ENCODE measurements at regions not wholly inside any gene's neighbourhood (a gene's known extent, or its start where the extent isn't known, plus 50 kb on each side); places are given as distances from the start of the nearest gene placed in this dataset.
A peak's percentile ranks its signal among the peaks of the same experiment; 100 is the strongest.

DNA sequence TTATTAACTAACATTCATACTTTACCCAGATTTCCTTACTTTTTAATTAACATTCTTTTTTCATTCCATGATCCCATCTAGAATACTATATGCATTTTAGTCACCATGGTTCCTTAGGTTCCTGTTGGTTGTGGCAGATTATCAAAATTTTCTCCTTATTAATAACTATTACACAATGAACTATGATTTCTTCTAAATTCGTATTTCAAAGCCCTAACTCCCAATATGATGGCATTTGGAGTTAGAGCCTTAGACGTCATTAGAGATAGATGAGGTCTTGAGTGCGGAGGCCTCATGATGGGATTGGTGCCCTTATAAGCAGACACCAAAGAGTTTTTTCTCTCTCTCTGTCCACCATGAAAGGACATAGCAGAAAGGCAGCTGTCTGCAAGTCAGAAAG lies 485.4 kb downstream of the TLR4 start:
- no peak for DNase-seq (ENCODE audit: low spot score, unreplicated experiment)
- no peak overlapping the region for H3K27ac Mint-ChIP-seq
- H3K4me3 Mint-ChIP-seq (ENCODE audit: low read depth) = no peak overlapping the region
- H3K27me3 Mint-ChIP-seq = no peaks in the 10 kb centered on the region
- peaks cover 3% of the 10 kb centered on the region for H3K9me3 Mint-ChIP-seq (ENCODE audit: low read depth)
- no peaks in the 10 kb centered on the region for H3K36me3 Mint-ChIP-seq (ENCODE audit: insufficient read depth)
- TF ChIP-seq CTCF (IDR thresholded peaks at IDR 0.05; ENCODE audit: unreplicated experiment) = no peak
- no peaks in the 10 kb centered on the region for H3K4me1 Mint-ChIP-seq (ENCODE audit: low read depth)

GRCh38 chr9:118192807-118193206 lies 488.6 kb downstream of the TLR4 start:
- DNase-seq (ENCODE audit: low spot score, unreplicated experiment) = no peak
- Mint-ChIP-seq H3K36me3 (ENCODE audit: insufficient read depth) (no peaks in the 10 kb centered on the region), H3K27me3 (no peaks in the 10 kb centered on the region), H3K4me3 (ENCODE audit: low read depth) (no peak overlapping the region), H3K4me1 (ENCODE audit: low read depth) (no peaks in the 10 kb centered on the region), H3K27ac (no peak overlapping the region), H3K9me3 (ENCODE audit: low read depth) (peaks cover 8% of the 10 kb centered on the region)
- no peak for TF ChIP-seq CTCF (IDR thresholded peaks at IDR 0.05; ENCODE audit: unreplicated experiment)

GRCh38 chr9:118209343-118209742 lies 505.1 kb downstream of the TLR4 start:
- Mint-ChIP-seq H3K27me3 (peaks cover 12% of the 10 kb centered on the region), H3K36me3 (ENCODE audit: insufficient read depth) (no peaks in the 10 kb centered on the region), H3K27ac (no peak overlapping the region)

DNA sequence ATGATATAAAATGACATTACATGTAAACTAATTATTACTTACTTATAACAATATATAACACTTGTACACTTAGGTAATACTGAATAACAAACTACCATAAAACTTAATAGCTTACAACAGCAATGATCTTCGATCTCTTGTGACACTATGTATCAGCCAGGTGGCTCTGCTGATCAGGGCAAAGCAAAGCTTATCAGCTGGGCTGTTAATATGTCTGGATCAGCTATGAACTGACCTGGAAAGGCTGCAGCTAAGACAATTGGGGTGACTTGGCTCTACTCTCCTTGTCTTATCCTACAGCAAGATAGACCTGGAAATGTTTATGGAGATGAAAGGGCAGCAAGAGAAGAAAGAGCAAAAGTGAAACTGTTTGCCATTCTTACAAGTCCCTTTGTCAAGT lies 511.3 kb downstream of the TLR4 start:
- peaks cover 8% of the 10 kb centered on the region for H3K27me3 Mint-ChIP-seq

More at GRCh38 chr9:118209343-118209742, 505.1 kb downstream of the TLR4 start:
- H3K9me3 Mint-ChIP-seq (ENCODE audit: low read depth) = peaks cover 4% of the 10 kb centered on the region
- no peak for DNase-seq (ENCODE audit: low spot score, unreplicated experiment)
- H3K4me1 Mint-ChIP-seq (ENCODE audit: low read depth) = no peaks in the 10 kb centered on the region
- H3K4me3 Mint-ChIP-seq (ENCODE audit: low read depth) = no peak overlapping the region
- TF ChIP-seq CTCF (IDR thresholded peaks at IDR 0.05; ENCODE audit: unreplicated experiment) = no peak

GRCh38 chr9:118222375-118222774 lies 518.2 kb downstream of the TLR4 start:
- Mint-ChIP-seq H3K27me3 (no peaks in the 10 kb centered on the region), H3K9me3 (ENCODE audit: low read depth) (no peaks in the 10 kb centered on the region), H3K36me3 (ENCODE audit: insufficient read depth) (no peaks in the 10 kb centered on the region), H3K27ac (no peak overlapping the region), H3K4me1 (ENCODE audit: low read depth) (no peaks in the 10 kb centered on the region), H3K4me3 (ENCODE audit: low read depth) (no peak overlapping the region)
- no peak for DNase-seq (ENCODE audit: low spot score, unreplicated experiment)
- peak; percentile 6 for TF ChIP-seq CTCF (IDR thresholded peaks at IDR 0.05; ENCODE audit: unreplicated experiment)

More for the DNA sequence above, 511.3 kb downstream of the TLR4 start:
- Mint-ChIP-seq H3K4me3 (ENCODE audit: low read depth) (no peak overlapping the region), H3K9me3 (ENCODE audit: low read depth) (no peaks in the 10 kb centered on the region), H3K36me3 (ENCODE audit: insufficient read depth) (no peaks in the 10 kb centered on the region), H3K27ac (no peak overlapping the region), H3K4me1 (ENCODE audit: low read depth) (peaks cover 3% of the 10 kb centered on the region)
- DNase-seq (ENCODE audit: low spot score, unreplicated experiment) = no peak
- TF ChIP-seq CTCF (IDR thresholded peaks at IDR 0.05; ENCODE audit: unreplicated experiment) = no peak

Data from progenitor cell of endocrine pancreas (in vitro differentiated cells).